ENCODE measurements at regions not wholly inside any gene's neighbourhood (a gene's known extent, or its start where the extent isn't known, plus 50 kb on each side); places are given as distances from the start of the nearest gene placed in this dataset.

DNA sequence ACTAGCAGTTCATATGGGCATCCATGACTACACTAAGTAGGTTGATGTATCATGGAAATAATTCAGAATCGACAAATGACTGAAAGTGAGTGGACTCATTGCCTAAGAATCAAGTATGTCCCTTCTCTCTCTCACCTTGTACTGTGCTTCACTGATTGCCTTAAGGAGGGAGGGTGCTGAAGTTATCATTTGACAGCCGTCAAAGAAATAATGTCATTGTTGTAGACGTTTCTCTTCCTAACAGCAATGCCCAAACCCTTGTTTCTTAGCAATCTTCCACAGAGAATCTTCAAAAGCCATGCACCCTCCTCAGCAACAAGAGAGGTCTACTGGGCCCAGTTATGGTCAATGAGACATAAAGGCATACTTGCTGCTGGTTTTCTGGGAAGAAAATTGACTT lies 785.0 kb downstream of the SUCLG1 start:
- no peak for TF ChIP-seq EZH2phosphoT487 (IDR thresholded peaks at IDR 0.05; ENCODE audit: borderline replicate concordance, low read length)
- TF ChIP-seq, protein P1, sequence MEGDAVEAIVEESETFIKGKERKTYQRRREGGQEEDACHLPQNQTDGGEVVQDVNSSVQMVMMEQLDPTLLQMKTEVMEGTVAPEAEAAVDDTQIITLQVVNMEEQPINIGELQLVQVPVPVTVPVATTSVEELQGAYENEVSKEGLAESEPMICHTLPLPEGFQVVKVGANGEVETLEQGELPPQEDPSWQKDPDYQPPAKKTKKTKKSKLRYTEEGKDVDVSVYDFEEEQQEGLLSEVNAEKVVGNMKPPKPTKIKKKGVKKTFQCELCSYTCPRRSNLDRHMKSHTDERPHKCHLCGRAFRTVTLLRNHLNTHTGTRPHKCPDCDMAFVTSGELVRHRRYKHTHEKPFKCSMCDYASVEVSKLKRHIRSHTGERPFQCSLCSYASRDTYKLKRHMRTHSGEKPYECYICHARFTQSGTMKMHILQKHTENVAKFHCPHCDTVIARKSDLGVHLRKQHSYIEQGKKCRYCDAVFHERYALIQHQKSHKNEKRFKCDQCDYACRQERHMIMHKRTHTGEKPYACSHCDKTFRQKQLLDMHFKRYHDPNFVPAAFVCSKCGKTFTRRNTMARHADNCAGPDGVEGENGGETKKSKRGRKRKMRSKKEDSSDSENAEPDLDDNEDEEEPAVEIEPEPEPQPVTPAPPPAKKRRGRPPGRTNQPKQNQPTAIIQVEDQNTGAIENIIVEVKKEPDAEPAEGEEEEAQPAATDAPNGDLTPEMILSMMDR (conservative IDR thresholded peaks at IDR 0.05; ENCODE audit: low read depth, low read length), result no peak
